GM13976 (cell line): ENCODE measurements at regions not wholly inside any gene's neighbourhood (a gene's known extent, or its start where the extent isn't known, plus 50 kb on each side); places are given as distances from the start of the nearest gene placed in this dataset.

Experiments
- DNase-seq: peaks from one replicate; pipeline ENCODE4 v3.0.0; 2012; ENCODE audit warnings: low spot score
- in situ Hi-C: fragments of 300-500 bp; cut with MboI; formaldehyde crosslinking; loops from one replicate; pipeline ENCODE4 v1.12.0; 2022; ENCODE audit warnings: low sequenced_read_pairs, mixed read lengths, inconsistent platforms; ENCODE audit not compliant: unreplicated experiment
- TF ChIP-seq, protein P1 (sequence below): IDR thresholded peaks from 2 replicates; pipeline ENCODE4 v1.5.1; 2012; ENCODE audit warnings: borderline replicate concordance, mild to moderate bottlenecking; ENCODE audit not compliant: insufficient read depth; ENCODE audit errors: extremely low read depth, missing control alignments, control extremely low read depth

DNA sequence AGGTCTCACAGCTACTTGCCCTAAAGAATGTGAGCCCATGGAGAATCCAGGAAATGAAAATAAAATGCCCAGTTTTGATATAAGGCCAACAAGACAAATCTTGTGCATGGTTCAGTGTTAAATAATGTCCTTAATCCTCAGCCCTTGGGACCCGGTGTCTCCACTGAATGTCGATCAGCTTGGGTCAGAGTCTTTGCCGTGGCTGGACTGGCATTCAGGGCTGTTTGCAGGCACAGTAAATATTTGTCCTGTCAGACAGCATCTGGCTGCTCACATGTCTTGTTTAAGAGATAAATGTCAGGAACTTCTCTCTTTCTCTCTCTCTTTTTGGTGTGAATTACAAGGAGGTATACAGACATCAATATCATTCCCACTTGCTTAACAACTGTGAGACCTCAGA is 452.5 kb downstream of the FUT8 start:
- TF ChIP-seq, protein P1, sequence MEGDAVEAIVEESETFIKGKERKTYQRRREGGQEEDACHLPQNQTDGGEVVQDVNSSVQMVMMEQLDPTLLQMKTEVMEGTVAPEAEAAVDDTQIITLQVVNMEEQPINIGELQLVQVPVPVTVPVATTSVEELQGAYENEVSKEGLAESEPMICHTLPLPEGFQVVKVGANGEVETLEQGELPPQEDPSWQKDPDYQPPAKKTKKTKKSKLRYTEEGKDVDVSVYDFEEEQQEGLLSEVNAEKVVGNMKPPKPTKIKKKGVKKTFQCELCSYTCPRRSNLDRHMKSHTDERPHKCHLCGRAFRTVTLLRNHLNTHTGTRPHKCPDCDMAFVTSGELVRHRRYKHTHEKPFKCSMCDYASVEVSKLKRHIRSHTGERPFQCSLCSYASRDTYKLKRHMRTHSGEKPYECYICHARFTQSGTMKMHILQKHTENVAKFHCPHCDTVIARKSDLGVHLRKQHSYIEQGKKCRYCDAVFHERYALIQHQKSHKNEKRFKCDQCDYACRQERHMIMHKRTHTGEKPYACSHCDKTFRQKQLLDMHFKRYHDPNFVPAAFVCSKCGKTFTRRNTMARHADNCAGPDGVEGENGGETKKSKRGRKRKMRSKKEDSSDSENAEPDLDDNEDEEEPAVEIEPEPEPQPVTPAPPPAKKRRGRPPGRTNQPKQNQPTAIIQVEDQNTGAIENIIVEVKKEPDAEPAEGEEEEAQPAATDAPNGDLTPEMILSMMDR = no peak
- in situ Hi-C loops = no loop called here
- no peak for DNase-seq

DNA sequence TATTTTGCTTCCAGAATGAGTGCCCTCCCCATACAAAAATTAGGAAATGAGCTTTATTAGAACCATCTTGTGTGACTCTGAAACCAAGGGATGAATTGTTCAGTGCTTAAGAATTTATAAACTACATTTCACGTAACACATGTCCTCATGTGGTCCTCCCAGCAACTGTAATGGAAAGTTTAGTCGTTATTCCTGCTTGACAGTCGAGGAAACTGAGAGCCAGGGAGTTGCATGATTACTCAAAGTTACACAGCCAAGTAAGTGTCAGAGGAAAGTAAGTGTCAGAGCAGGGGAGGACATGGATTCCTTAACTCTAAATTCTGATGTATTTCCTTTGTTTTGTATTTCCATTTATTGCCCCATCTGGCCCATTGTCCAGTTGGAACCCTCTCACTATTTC is 453.9 kb downstream of the FUT8 start:
- in situ Hi-C loops = no loop called here
- DNase-seq = no peak
- TF ChIP-seq, protein P1 = no peak

DNA sequence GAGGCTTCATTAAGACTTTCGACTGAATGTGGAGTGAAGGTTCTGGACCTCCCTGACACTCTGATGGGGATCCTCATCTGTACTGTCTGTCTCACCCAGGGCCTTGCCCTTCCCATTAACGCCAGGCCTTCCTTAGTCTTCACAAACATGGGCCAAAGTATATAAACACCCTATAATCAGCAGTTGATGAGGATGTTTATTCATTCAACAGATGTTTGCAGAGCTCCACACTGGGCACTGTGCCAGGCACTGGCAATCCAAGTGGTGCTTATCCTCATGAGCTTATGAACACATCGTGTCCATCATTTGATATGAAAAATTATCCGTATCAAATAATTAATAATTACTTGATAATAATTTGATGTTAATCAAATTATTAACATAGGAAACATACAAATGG is 454.4 kb downstream of the FUT8 start:
- TF ChIP-seq, protein P1 = no peak
- in situ Hi-C loops = no loop called here
- no peak for DNase-seq

DNA sequence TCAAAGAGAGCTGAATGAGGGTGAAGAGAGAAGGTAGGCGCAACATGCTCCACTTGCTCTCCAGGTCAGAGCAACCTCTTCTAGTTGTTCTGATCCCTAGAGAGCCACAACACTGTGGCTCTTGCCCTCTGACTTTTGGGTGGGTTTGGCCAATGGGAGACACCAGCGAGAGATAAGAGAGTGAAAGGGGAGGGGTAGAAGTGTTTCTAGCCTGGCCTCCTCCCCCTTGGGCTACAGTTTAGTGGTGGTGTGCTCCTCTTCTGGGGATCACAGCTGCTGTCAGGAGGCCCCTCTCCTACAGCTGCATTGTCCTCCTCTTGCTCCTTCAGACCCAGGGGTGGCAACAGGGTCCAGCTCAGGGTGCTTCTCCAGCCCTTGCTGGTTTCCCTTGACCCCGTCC is 454.8 kb downstream of the FUT8 start:
- TF ChIP-seq, protein P1 = no peak

DNA sequence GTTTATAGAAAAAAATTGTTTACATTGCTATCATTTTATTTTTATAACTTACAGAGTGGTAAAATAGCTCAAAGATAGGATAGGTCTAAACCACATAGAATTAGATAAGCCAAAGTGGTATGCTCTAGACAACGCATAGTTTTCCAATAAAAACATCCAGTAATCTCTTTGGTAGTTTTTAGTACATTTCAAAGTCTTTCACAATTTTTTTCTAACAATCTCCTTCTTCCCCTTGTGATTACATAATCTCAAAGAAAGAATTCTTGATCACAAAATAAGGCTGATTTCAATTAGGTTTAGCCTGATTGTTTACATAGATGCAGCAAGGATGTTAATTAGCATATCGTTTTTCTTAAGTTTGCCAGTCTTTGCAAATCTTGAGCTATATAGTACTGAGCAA is 460.0 kb downstream of the FUT8 start:
- TF ChIP-seq, protein P1 = no peak
- in situ Hi-C loops = no loop called here
- DNase-seq = no peak

More for the DNA sequence above, 454.8 kb downstream of the FUT8 start:
- in situ Hi-C loops = no loop called here
- DNase-seq = no peak

DNA sequence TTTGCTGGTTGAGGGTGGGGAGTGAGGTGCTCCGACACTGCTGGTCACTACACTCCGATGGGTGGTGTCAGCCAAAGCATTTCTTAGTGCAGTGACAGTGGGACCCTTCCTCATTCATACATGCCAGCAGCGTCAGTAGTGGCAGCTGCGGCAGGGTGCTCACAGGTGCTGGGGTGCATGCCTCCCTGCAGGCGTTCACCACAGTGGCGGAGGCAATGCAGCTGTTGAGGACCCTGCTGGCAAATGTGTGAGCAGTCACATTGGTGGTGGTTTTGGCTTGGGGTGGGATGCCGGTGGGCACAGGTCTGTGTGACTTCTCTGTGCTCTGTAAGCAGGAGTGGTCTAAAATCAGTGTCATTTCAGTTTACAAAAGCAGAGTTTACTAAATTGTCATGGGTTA is 464.6 kb downstream of the FUT8 start:
- no peak for DNase-seq
- TF ChIP-seq, protein P1 = no peak
- in situ Hi-C loops = no loop called here

DNA sequence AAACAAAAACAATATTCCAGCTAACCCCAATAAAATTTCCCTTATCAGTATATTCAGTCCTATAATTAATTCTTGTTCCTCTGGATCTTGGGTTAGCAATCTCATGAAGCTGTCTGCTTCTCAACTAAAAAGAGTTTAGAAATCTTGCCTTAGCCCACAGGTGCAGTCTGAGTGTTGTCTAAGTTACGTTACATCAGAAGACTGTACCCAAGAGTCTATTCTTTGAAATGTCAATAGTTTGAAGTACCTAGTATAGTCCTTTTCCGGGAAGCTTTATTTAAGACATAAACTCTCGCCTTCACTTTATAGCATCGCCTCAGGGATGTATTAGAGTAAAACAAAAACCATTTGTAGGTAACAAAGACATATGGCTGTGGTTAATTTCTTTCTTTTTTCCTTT is 465.1 kb downstream of the FUT8 start:
- DNase-seq = no peak
- TF ChIP-seq, protein P1 = no peak
- in situ Hi-C loops = no loop called here
